ENCODE measurements at regions not wholly inside any gene's neighbourhood (a gene's known extent, or its start where the extent isn't known, plus 50 kb on each side); places are given as distances from the start of the nearest gene placed in this dataset.

DNA sequence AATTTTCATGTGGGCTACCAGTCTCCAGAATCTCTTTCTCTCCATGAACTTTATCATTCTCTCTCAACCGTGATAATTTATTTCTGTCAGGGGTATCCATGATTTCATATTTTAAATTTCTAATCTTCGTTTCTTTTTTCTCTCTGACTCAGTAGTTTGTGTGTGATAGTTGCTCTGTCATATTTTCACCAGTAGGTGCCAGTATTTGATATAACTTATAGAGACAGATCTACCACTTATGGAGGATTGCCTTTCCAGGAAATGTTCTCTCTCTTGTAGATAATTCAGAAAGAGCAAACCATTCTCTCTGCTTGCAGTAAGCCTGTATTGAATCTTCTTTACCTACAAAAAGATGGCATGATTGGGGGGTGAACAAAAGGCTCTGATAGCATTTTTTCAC, 79.3 kb upstream of the DYNLT3 start:
- H3K9me3 Mint-ChIP-seq (ENCODE audit: unreplicated experiment) = no peaks in the 10 kb centered on the region
- H3K4me1 Mint-ChIP-seq (ENCODE audit: unreplicated experiment) = no peaks in the 10 kb centered on the region
- H3K27me3 Mint-ChIP-seq (ENCODE audit: unreplicated experiment) = no peaks in the 10 kb centered on the region
- no peak for DNase-seq (ENCODE audit: low spot score)
- no peak overlapping the region for H3K4me3 Mint-ChIP-seq (ENCODE audit: unreplicated experiment)
- no peak overlapping the region for H3K27ac Mint-ChIP-seq (ENCODE audit: unreplicated experiment)
- no peaks in the 10 kb centered on the region for H3K36me3 Mint-ChIP-seq (ENCODE audit: low read depth, unreplicated experiment)
- TF ChIP-seq, protein P1, sequence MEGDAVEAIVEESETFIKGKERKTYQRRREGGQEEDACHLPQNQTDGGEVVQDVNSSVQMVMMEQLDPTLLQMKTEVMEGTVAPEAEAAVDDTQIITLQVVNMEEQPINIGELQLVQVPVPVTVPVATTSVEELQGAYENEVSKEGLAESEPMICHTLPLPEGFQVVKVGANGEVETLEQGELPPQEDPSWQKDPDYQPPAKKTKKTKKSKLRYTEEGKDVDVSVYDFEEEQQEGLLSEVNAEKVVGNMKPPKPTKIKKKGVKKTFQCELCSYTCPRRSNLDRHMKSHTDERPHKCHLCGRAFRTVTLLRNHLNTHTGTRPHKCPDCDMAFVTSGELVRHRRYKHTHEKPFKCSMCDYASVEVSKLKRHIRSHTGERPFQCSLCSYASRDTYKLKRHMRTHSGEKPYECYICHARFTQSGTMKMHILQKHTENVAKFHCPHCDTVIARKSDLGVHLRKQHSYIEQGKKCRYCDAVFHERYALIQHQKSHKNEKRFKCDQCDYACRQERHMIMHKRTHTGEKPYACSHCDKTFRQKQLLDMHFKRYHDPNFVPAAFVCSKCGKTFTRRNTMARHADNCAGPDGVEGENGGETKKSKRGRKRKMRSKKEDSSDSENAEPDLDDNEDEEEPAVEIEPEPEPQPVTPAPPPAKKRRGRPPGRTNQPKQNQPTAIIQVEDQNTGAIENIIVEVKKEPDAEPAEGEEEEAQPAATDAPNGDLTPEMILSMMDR (IDR thresholded peaks at IDR 0.05; ENCODE audit: unreplicated experiment) = peak; percentile 64

DNA sequence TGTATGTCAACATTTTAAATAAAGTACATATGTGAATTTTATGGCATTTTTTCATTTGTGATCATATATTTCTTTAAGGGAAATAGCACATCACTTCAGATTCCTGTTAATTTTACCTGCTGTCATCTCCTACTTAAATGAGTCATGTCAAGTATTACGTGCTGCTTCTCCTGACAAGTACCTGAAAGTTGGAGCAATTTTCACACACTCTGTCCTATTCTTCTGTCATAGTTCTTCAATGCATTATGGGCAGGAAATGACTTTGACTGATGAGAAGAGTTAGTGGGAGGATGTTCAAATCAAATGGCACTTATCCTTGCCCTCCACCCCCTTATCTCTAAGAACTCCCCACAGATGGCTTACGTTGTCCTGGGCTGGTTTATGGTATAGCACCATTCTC, 64.2 kb upstream of the SYTL5 start:
- DNase-seq (ENCODE audit: low spot score) = no peak
- TF ChIP-seq, protein P1 (IDR thresholded peaks at IDR 0.05; ENCODE audit: unreplicated experiment) = no peak
- Mint-ChIP-seq H3K4me3 (ENCODE audit: unreplicated experiment) (no peak overlapping the region), H3K27me3 (ENCODE audit: unreplicated experiment) (no peaks in the 10 kb centered on the region), H3K9me3 (ENCODE audit: unreplicated experiment) (no peaks in the 10 kb centered on the region), H3K36me3 (ENCODE audit: low read depth, unreplicated experiment) (no peaks in the 10 kb centered on the region), H3K4me1 (ENCODE audit: unreplicated experiment) (peaks cover 5% of the 10 kb centered on the region), H3K27ac (ENCODE audit: unreplicated experiment) (no peak overlapping the region)

DNA sequence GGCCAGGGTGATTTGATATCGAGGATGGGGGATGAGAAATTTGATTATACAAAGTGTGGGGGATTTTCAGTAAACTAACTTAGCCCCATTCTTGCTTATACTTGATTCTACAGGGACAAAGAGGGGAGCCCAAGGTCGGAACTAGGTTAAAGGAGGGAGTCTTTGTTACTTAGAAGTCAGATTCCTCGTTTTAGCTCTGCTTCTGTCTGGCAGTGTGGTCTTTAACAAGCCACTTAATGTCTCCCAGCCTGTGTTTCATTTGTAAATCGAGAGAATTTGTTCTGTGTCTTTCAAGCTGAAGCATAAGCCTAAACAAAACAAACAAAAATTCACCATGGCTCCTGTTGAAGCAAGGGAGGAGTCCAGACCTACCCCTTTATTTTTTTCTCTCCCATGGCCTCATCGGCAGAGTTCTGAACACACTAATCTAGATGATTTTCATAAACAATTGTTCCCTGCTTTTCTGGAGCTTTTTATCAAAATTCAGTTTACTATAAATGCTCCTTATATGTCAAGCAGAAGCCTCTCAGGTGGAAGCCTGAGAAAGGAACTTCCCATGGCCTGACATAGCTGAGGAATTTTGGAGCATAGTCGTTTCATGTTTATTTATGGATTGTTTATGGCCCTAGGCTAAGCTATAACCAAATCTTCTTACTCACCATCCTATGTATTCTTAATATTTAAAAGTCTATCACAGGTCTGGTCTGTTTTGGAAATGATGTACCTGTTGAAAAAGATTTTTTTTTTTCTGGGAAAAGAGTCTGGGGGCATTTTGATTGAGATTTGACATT, 62.6 kb upstream of the SYTL5 start:
- TF ChIP-seq, protein P1 (IDR thresholded peaks at IDR 0.05; ENCODE audit: unreplicated experiment) = no peak
- Mint-ChIP-seq H3K27me3 (ENCODE audit: unreplicated experiment) (no peaks in the 10 kb centered on the region), H3K27ac (ENCODE audit: unreplicated experiment) (no peak overlapping the region), H3K4me1 (ENCODE audit: unreplicated experiment) (peaks cover 5% of the 10 kb centered on the region), H3K4me3 (ENCODE audit: unreplicated experiment) (no peak overlapping the region), H3K36me3 (ENCODE audit: low read depth, unreplicated experiment) (no peaks in the 10 kb centered on the region), H3K9me3 (ENCODE audit: unreplicated experiment) (no peaks in the 10 kb centered on the region)
- no peak for DNase-seq (ENCODE audit: low spot score)

DNA sequence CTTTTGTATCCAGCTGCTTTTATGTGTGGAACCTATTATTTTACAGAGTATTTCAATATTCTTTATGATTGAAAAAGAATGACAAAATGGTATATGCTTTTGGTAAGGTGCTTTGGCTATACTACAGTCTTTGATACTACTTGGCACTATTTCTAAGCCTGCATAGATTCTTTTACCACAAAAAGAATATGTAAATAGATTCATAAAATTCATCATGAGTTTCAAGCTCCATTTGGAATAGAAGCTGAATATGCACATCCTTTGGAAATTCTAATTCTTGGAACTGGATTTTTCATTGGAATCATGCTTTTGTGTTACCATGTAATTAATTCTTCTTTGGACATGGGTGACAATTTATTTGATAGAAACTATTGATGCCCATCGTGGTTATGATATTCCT, 60.2 kb upstream of the SYTL5 start:
- Mint-ChIP-seq H3K9me3 (ENCODE audit: unreplicated experiment) (no peaks in the 10 kb centered on the region), H3K4me1 (ENCODE audit: unreplicated experiment) (peaks cover 5% of the 10 kb centered on the region), H3K36me3 (ENCODE audit: low read depth, unreplicated experiment) (no peaks in the 10 kb centered on the region), H3K4me3 (ENCODE audit: unreplicated experiment) (no peak overlapping the region), H3K27ac (ENCODE audit: unreplicated experiment) (no peak overlapping the region), H3K27me3 (ENCODE audit: unreplicated experiment) (no peaks in the 10 kb centered on the region)
- DNase-seq (ENCODE audit: low spot score) = no peak
- TF ChIP-seq, protein P1 (IDR thresholded peaks at IDR 0.05; ENCODE audit: unreplicated experiment) = no peak

DNA sequence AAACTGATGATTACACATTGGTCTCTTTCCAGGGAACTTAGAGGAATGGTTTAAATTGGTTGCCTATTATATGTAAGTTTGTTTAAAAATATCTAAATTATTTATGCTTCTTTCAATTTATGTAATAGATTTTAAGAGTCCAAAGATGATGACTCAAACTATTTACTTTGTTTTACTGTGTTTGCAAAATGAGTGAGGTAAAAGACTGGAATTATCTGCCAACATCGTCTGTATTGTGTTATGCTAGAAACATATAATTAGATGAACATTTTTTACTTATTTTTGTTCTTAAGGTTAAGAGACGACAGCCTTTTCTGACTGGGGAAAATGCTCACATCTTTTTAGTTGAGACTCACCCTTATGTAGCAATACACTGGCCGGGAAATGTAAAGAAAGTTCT, 51.1 kb upstream of the SYTL5 start:
- H3K9me3 Mint-ChIP-seq (ENCODE audit: unreplicated experiment) = no peaks in the 10 kb centered on the region
- H3K4me1 Mint-ChIP-seq (ENCODE audit: unreplicated experiment) = no peaks in the 10 kb centered on the region
- H3K27me3 Mint-ChIP-seq (ENCODE audit: unreplicated experiment) = no peaks in the 10 kb centered on the region
- H3K27ac Mint-ChIP-seq (ENCODE audit: unreplicated experiment) = no peak overlapping the region
- H3K4me3 Mint-ChIP-seq (ENCODE audit: unreplicated experiment) = no peak overlapping the region
- DNase-seq (ENCODE audit: low spot score) = no peak
- no peaks in the 10 kb centered on the region for H3K36me3 Mint-ChIP-seq (ENCODE audit: low read depth, unreplicated experiment)
- TF ChIP-seq, protein P1 (IDR thresholded peaks at IDR 0.05; ENCODE audit: unreplicated experiment) = no peak
